ENCODE measurements at regions not wholly inside any gene's neighbourhood (a gene's known extent, or its start where the extent isn't known, plus 50 kb on each side); places are given as distances from the start of the nearest gene placed in this dataset.

DNA sequence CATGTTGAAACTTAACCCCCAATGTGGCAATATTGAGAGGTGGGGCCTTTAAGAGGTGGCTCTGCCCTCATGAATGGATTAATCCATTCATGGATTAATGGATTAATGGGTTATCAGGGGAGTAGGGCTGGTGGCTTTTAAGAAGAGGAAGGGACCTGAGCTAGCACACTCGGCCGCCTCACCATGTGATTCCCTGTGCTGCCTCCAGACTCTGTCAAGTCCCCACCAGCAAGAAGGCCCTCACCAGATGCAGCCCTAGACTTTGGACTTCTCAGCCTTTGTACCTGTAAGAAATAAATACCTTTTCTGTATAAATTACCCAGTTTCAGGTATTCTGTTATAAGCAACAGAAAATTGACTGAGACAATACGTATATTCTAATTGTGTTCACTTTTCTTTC, 272.2 kb upstream of the DMRT1 start:
- Histone ChIP-seq H3K27ac (no peak overlapping the region), H3K27me3 (no peaks in the 10 kb centered on the region), H3K9me3 (no peaks in the 10 kb centered on the region), H3K4me1 (ENCODE audit: insufficient read depth) (peaks cover 5% of the 10 kb centered on the region), H3K36me3 (no peaks in the 10 kb centered on the region), H3K4me3 (no peak overlapping the region)
- TF ChIP-seq EP300 (IDR thresholded peaks at IDR 0.05) (no peak), POLR2A (IDR thresholded peaks at IDR 0.05) (no peak)
- TF ChIP-seq, protein P1, sequence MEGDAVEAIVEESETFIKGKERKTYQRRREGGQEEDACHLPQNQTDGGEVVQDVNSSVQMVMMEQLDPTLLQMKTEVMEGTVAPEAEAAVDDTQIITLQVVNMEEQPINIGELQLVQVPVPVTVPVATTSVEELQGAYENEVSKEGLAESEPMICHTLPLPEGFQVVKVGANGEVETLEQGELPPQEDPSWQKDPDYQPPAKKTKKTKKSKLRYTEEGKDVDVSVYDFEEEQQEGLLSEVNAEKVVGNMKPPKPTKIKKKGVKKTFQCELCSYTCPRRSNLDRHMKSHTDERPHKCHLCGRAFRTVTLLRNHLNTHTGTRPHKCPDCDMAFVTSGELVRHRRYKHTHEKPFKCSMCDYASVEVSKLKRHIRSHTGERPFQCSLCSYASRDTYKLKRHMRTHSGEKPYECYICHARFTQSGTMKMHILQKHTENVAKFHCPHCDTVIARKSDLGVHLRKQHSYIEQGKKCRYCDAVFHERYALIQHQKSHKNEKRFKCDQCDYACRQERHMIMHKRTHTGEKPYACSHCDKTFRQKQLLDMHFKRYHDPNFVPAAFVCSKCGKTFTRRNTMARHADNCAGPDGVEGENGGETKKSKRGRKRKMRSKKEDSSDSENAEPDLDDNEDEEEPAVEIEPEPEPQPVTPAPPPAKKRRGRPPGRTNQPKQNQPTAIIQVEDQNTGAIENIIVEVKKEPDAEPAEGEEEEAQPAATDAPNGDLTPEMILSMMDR (IDR thresholded peaks at IDR 0.05), result no peak
- 94 to 99% (median 96%) methylated on average over 3 of the region's 3 CpGs for WGBS, 3 donors
- intact Hi-C loops (cut with DNase I), result no loop called here
- DNase-seq, result no peak

DNA sequence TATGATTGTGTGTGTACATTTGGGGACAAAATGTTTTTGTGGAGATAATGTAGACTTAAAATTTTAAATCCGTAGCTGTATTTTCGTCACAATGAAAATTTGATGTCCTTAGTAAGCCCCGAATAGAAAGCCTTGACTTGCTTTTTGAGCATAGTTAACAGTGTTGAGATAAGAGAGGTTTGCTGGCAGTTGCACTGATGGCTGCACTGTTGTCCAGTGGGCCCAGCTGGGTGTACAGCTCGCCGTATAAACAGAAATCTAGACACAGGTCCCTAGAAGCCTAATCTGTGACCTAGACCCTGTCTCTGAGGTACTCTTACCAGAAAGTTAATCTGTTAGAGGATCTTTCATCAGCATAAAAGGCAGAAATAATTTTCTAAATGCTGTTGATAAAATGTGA, 271.3 kb upstream of the DMRT1 start:
- DNase-seq, result no peak

GRCh38 chr9:571066-571465, 270.4 kb upstream of the DMRT1 start:
- H3K27ac ChIP-seq, result no peak overlapping the region
- H3K36me3 ChIP-seq, result no peaks in the 10 kb centered on the region
- H3K4me1 ChIP-seq (ENCODE audit: insufficient read depth), result peaks cover 5% of the 10 kb centered on the region
- H3K4me3 ChIP-seq, result no peak overlapping the region
- no peaks in the 10 kb centered on the region for H3K27me3 ChIP-seq
- no peak for TF ChIP-seq EP300 (IDR thresholded peaks at IDR 0.05)
- TF ChIP-seq, protein P1 (IDR thresholded peaks at IDR 0.05), result no peak
- TF ChIP-seq POLR2A (IDR thresholded peaks at IDR 0.05), result no peak
- DNase-seq, result no peak
- 23 to 34% (median 31%) methylated on average over 3 of the region's 3 CpGs for WGBS, 3 donors
- intact Hi-C loops (cut with DNase I), result no loop called here
- H3K9me3 ChIP-seq, result no peaks in the 10 kb centered on the region

More for the DNA sequence above, 271.3 kb upstream of the DMRT1 start:
- Histone ChIP-seq H3K4me1 (ENCODE audit: insufficient read depth) (peaks cover 5% of the 10 kb centered on the region), H3K36me3 (no peaks in the 10 kb centered on the region), H3K27ac (no peak overlapping the region), H3K27me3 (no peaks in the 10 kb centered on the region), H3K4me3 (no peak overlapping the region), H3K9me3 (no peaks in the 10 kb centered on the region)
- TF ChIP-seq, protein P1 (IDR thresholded peaks at IDR 0.05), result no peak
- TF ChIP-seq POLR2A (IDR thresholded peaks at IDR 0.05) (no peak), EP300 (IDR thresholded peaks at IDR 0.05) (no peak)
- intact Hi-C loops (cut with DNase I), result no loop called here
- WGBS, 3 donors, result 19 to 51% (median 34%) methylated on average over 5 of the region's 5 CpGs

DNA sequence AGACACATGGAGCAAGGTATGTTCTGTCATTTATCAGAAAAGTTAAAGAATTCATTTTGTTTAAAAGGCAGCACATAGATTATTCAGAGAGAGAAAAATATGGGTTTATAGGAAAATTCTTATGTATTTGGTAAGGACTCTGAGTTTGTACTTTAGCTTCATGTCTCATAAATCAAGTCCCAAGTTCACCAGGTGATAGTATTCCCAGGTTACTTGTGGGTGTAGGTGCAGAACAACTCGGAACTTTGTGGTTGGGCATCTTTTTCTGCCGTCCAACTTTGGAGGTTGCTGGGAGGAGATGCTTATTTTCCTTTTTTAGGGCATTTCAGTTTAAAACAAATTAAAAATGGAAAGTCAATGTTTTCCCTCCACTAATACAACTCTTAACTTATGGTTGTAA, 269.8 kb upstream of the DMRT1 start:
- TF ChIP-seq POLR2A (IDR thresholded peaks at IDR 0.05) (no peak), EP300 (IDR thresholded peaks at IDR 0.05) (no peak)
- TF ChIP-seq, protein P1 (IDR thresholded peaks at IDR 0.05), result no peak
- Histone ChIP-seq H3K9me3 (no peaks in the 10 kb centered on the region), H3K4me1 (ENCODE audit: insufficient read depth) (peaks cover 5% of the 10 kb centered on the region), H3K4me3 (no peak overlapping the region), H3K27ac (no peak overlapping the region), H3K36me3 (no peaks in the 10 kb centered on the region), H3K27me3 (no peaks in the 10 kb centered on the region)
- intact Hi-C loops (cut with DNase I), result no loop called here
- no peak for DNase-seq
- 70 to 83% (median 73%) methylated on average over 2 of the region's 2 CpGs for WGBS, 3 donors
